Amygdala (tissue), 56 donors: ENCODE measurements at regions not wholly inside any gene's neighbourhood (a gene's known extent, or its start where the extent isn't known, plus 50 kb on each side); places are given as distances from the start of the nearest gene placed in this dataset.

Experiments used
- DNase-seq, 56 donors: peaks; one replicate each; lab custom pipeline; 2025; lab: John Stamatoyannopoulos, UW

DNA sequence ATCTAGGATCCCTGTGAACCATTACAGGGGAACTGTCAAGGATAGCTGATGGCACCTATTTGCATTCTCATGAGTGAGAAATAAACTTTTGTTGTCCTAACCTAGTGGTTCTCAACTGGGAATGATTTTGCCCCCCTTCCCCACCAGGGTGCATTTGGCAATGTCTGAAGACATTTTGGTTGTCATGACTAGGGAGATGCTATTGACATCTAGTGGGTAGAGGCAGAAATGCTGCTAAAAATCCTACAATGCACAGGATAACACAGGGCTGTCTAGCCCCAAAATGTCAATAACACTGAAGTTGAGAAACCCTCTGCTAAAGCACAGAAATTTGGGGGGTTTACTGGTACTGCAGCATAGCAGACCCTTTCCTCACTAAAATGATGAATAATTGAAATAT lies 140.9 kb upstream of the SRRM4 start:
- no peak for DNase-seq

GRCh38 chr12:118840878-118841277 lies 140.5 kb upstream of the SRRM4 start:
- no peak for DNase-seq

DNA sequence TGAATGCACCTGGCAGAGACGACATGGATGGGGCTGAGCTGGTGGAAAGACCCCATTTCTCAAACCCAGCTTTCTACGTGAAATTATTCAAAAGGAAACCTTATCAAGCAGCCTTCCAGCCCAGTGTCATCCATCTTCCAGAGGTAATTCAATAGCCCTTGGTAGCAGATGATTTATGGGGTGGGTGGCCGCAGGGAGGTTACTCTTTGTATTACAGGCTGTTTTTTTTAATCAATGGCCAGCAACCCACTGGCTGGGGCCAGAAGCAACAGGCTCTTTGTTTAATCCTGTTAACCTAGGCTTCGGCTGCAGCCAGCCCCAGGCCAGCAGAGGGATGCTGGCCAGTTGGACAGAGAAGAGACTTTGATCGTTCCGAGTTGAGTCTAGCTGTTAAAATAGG lies 139.8 kb upstream of the SRRM4 start:
- no peak for DNase-seq

GRCh38 chr12:118842866-118843265 lies 138.5 kb upstream of the SRRM4 start:
- DNase-seq = peak in 10 of 56 donors; percentile 2 to 31 (median 10)

DNA sequence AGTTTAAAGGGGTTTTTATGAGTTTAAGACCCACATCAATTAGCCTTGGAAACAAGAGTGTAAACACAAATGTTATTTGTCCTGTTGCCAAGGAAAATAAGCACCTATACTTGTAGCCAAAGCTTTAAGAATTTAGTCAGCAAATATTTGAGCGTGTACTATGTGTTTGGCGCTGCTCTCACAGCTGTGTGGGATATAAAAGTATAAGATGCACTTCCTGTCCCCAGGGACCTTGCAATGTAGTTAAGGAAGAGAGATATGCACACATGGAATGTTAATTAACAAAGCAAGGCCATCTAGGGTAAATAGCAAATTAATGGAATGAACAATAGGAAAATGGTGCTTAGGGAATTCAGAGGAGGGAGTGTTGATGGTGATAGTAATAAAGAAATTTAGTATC lies 134.9 kb upstream of the SRRM4 start:
- no peak for DNase-seq

GRCh38 chr12:118850244-118850825 lies 131.0 kb upstream of the SRRM4 start:
- no peak for DNase-seq

- no peak for DNase-seq
Measured at GRCh38 chr12:118851891-118852290, 129.4 kb upstream of the SRRM4 start.

DNA sequence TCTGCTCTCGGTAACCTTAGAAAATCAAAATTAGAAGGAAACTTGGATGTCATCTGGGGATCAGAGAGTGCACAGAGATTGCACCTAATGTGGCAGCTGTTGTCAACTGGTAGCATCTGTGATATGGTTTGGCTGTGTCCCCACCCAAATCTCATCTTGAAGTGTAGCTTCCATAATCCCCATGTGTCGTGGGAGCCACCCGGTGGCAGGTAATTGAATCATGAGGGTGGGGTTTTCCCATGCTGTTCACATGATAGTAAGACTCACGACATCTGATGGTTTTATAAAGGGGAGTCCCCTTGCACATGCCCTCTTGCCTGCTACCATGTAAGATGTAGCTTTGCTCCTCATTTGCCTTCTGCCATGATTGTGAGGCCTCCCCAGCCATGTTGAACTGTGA lies 127.7 kb upstream of the SRRM4 start:
- peak in 11 of 56 donors; percentile 1 to 35 (median 7) for DNase-seq

DNA sequence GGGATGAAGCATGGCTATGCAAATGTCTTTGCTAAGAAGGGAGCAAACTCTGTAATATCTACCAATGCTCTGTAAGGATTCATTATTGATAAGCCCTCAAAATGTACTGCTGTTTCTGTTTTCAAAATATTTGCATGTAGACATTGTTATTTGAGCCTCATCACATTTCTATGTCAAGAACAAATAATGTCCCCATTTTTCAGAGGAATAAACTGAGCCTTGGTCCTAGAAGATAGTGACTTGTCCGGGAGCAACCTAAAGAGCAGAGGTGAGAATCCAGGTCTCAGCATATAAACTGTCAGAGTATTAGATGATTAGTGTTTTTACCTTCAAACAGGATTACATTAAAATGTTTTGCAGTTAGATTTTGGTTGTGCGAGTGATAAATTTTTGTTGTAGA lies 125.5 kb upstream of the SRRM4 start:
- no peak for DNase-seq

GRCh38 chr12:118866346-118866745 lies 115.0 kb upstream of the SRRM4 start:
- no peak for DNase-seq

DNA sequence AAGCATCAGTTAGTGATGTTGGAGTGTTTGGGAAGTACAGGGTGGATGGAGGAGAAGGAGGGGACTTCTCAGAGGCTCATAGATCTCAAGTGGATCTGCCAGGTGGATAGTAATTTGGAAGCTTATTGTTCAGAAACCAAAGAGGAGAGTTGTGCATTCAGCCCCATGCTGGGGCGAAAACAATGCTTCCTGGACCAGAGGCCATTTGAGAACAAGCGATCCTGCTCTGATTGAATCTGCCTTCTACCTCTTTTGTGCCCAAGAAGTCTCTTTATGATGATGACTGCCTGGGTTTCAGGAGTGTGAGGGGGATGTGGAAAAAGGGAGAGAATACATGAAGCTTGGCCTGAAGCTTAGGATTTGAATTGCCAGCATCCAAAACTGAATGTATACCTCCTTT lies 110.8 kb upstream of the SRRM4 start:
- DNase-seq = no peak

DNA sequence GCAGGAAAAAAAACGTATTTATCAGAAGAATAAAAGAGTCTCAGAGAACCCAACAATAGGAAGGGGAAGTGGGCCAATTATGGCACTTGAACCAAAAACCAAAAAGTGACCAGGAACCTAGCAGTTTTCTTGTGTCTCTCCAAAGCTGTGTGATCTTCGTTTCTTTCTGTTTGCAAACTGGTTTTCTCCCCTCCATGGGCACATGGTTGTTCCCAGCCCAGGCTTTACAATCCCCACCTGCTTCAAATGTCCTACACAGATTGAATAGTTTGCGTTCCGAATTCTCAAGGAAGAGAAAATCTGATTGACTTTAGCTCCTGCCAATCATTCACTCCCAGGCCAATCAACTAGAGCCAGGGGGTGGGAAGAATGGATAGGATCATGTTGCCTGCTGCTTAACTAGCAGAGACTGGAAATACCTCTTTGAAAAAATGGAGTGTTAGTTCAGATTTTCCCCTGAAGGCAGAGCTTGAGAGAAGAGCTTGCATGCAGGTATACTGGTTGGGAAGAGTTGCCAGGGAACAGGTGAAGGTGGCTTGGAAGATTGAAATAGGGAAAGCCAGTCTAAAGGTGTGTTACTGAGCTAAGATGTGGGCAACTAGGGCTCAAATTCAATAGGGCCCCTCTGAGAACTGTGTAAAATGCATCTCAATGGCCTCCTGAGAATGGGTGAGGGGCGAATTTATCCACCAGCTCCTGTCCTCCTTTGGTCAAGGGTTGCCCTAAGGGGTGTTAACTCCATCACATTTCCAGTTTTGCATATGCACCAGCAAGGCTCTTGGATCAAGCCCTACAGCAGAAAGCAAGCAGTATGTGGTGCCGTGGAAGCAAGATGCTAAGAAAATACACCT lies 106.4 kb upstream of the SRRM4 start:
- no peak for DNase-seq

DNA sequence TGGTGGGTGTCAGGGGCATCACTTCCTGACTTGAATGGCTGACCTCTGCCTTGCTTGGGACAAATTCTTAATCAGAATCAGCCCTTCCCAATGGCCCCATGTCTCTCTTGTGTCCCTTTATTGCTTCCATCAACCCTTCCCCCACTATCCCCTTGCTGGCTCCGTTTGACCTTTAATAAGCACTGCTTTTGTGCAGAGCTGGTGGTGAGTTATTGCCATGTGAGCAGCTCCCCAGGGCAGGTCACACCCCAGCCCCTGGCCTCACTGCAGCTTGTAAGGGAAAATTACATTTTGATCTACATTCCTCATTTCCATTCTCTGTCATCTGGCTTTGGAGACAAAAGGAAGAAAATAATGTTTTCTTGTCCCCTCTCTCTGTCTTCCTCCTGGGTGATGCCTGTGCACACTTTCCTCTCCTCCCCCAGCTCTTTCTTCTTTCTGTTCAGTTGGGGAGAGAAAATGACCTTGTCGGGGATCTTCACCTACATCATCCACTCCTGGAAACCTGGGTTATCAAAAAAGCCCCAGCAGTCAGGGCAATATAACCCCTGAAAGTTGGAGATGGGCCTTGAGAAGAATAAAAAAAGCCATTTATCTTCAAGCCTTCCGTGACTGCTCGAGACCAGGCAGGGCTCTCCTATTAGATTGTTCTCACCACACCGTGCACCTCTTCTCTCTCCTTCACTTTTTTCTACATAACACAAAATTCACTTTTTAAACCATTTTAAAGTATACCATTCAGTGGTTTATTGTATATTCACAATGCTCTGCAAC lies 100.4 kb upstream of the SRRM4 start:
- DNase-seq = no peak

DNA sequence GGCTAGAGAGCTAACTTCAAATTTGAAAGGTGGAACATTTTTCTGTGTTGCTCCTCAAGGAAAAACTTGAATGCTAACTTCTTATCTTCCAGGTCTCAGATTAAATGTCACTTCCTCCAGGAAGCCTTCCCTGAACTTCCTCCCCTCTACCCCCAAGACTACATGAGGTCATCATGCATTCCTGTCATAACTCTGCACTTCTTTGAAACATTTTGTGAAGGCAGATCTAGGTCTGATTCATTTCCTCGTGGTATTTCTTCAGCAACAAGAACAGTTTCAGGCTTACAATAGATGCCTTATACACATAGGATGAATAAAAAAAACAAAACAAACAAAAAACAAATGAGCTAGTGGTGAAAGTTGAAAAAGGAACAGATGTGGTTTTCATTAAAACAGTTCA lies 97.1 kb upstream of the SRRM4 start:
- no peak for DNase-seq

DNA sequence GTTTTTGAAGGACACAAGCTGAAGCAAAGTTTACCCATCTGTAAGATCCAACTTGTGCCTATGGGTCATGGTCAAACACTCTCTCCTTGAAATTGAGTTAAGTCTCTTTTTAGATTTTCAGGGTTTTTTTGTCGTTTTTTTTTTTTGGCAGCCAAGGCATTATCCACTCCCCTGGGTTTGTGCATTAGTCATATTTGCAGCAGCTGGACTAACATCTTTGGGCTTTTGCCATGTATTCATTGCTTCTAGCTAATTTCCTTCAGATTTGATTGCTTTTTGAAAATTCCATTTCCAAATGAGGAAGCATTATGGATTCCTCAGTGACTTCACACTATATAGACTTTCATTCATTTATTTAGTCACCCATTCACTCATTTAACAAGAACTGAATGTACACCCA lies 80.3 kb upstream of the SRRM4 start:
- DNase-seq = no peak

- DNase-seq = no peak
Measured at GRCh38 chr12:118908811-118909210, 72.5 kb upstream of the SRRM4 start.

- DNase-seq = no peak
Measured at GRCh38 chr12:118912697-118913270, 68.6 kb upstream of the SRRM4 start.

GRCh38 chr12:118921761-118922160 lies 59.6 kb upstream of the SRRM4 start:
- no peak for DNase-seq

DNA sequence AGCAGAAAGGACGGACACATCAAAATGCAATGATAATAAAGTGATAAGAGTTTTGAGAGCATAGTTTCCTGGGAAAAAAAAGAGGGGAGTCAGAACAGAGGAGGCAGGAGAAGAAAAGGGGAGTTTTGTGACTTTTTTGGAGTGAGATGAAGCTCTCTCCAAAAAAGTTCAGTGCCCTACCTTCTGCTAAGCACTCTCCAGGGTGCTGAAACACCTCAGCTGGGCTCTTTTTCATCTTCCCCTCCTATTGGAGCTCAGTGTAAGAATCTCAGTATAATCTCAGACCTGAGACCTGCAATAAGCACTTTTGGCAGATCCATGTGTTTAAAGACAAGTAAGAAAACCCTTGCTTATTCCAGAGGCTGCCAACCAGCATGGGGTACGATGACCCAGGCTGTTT lies 58.9 kb upstream of the SRRM4 start:
- no peak for DNase-seq

DNA sequence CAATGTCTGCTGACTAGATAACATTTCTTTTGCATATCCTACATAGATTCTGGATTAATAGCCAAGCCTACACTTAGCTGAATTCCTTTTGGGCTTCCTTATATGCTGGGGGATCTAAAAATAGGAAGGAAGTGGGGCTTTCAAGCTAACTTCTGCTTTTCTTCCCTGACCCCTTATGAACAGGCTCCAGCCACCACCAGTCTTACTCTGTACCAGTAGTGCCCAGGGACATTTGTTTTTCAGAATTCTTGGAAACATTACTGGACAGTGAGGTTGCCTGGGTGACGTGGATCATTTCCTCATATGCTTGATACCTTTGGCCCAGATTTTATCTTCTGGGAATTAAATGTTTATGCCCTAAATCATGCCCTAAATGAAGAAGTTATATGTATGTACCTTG lies 55.9 kb upstream of the SRRM4 start:
- DNase-seq = no peak

DNA sequence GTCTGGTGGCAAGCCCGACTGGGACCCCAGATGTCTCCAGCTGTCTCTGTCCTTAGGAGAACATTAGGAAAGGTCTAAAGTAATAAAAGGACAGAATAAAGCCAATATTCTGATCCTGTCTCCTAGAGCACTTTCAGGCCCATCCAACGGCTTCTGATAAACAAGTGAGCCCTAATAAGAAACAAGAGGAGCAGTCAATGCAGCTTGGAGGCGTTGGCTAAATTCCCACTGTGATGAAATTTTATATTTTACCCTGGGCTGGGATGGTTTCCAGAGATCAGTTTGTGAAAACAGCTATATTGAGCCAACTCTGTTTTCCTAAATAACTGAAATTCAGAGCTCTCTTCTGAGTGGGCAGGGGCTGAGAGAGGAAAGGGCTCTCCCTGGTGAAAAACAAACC lies 55.5 kb upstream of the SRRM4 start:
- DNase-seq = peak in 3 of 56 donors; percentile 0 to 20 (median 2)
